Mucosa of stomach (tissue), 1 donor: ENCODE measurements at regions not wholly inside any gene's neighbourhood (a gene's known extent, or its start where the extent isn't known, plus 50 kb on each side); places are given as distances from the start of the nearest gene placed in this dataset.

Experiments
- H3K27me3 ChIP-seq: one replicate; pipeline ENCODE4 v1.7.0; 2013; ENCODE audit warnings: mild to moderate bottlenecking, low read length; ENCODE audit not compliant: control insufficient read depth, insufficient read depth
- H3K36me3 ChIP-seq: one replicate; pipeline ENCODE4 v1.7.0; 2013; ENCODE audit warnings: low read length; ENCODE audit not compliant: control insufficient read depth, insufficient read depth
- H3K4me1 ChIP-seq: one replicate; pipeline ENCODE4 v1.7.0; 2013; ENCODE audit warnings: mild to moderate bottlenecking, low read length; ENCODE audit not compliant: control insufficient read depth, insufficient read depth
- H3K4me3 ChIP-seq: one replicate; pipeline ENCODE4 v1.7.0; 2013; ENCODE audit warnings: low read length
- H3K9ac ChIP-seq: one replicate; pipeline ENCODE4 v1.7.0; 2013; ENCODE audit warnings: mild to moderate bottlenecking, low read length, moderate library complexity
- H3K9me3 ChIP-seq: one replicate; pipeline ENCODE4 v1.7.0; 2013; ENCODE audit warnings: mild to moderate bottlenecking, low read length, moderate library complexity; ENCODE audit not compliant: control insufficient read depth
- donor health status: Pancreatic carcinoma.

DNA sequence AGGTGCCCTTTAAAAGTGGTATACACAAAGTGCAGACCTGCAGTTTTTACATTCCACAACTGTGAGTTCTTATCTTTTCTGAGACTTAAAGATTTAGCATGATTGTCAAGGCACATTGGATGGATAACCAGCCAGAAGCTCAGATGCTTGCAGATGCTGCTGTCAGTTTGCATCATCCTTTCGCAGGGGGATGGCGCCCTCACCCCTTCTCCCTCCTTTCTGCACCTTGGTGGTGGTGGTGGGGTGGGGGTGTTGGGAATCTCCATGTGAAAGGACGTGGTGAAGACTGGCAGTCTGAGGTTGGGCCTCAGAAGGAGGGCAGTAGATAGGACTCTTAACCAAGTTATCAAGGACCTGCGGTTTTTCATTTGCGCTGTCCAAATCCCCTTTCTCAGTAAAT lies 309.6 kb upstream of the SEMA6D start:
- H3K9me3 ChIP-seq = no peaks in the 10 kb centered on the region
- H3K9ac ChIP-seq = no peak overlapping the region
- no peak overlapping the region for H3K4me3 ChIP-seq
- H3K27me3 ChIP-seq = no peaks in the 10 kb centered on the region
- no peaks in the 10 kb centered on the region for H3K36me3 ChIP-seq
- no peaks in the 10 kb centered on the region for H3K4me1 ChIP-seq

DNA sequence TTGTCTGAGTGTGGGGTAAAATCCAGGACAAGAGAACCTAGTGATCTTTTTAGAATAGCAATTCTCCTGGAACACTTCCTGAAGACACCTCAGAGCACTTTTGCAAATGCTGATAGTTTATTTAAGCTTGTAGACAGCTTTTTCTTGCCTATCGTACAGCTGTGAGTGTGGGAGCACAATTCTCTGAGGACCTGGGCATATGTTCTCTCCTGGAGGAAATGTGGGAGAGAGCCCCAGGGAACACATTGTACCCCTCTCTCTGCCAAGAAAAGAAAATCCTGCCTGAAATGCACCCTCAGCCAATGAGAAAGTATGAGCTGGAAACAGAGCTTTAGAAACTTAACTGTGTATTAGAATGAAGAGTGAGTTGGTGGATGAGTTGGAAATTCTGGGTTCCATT lies 308.3 kb upstream of the SEMA6D start:
- Histone ChIP-seq H3K4me3 (no peak overlapping the region), H3K4me1 (no peaks in the 10 kb centered on the region), H3K9ac (no peak overlapping the region), H3K36me3 (no peaks in the 10 kb centered on the region), H3K27me3 (no peaks in the 10 kb centered on the region), H3K9me3 (no peaks in the 10 kb centered on the region)

DNA sequence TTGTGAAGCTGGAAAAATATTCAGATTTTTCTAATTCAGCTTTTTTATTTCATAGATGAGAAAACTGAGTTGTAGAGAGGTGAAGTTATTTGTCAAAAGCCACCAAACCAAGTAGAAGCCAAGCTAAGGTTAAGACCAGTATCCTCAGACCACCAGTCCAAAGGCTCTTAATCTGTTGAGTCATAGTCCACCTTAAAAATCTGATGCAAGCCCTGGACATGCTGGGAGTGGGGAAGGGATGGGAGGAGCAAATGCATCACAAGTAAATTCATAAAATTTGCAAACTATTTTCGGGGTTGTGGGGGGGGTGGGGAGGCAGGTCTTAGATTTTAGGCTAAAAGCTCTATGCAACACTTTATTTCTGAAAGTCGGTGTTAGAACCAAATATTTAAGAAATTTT lies 307.7 kb upstream of the SEMA6D start:
- no peaks in the 10 kb centered on the region for H3K36me3 ChIP-seq
- no peak overlapping the region for H3K4me3 ChIP-seq
- no peaks in the 10 kb centered on the region for H3K27me3 ChIP-seq
- no peak overlapping the region for H3K9ac ChIP-seq
- no peaks in the 10 kb centered on the region for H3K4me1 ChIP-seq
- H3K9me3 ChIP-seq = no peaks in the 10 kb centered on the region

DNA sequence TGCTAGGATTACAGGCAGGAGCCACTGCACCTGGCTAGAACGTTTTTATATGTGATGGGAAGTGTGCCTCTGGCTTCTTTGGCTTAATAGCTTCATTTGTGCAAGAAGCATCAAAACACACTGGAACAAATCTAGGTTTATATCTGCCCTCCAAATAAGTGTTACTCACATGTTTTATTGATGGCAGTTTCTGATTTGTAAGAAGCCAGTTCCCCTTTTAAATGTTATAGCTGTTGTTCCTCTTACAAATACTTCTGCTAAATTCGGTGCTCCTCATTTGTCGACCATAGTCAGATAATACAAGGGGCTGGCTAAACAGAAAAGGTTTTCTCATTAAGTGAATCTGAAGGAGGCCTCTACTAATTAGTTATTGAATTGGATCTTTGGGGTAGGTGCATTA lies 307.1 kb upstream of the SEMA6D start:
- no peaks in the 10 kb centered on the region for H3K4me1 ChIP-seq

DNA sequence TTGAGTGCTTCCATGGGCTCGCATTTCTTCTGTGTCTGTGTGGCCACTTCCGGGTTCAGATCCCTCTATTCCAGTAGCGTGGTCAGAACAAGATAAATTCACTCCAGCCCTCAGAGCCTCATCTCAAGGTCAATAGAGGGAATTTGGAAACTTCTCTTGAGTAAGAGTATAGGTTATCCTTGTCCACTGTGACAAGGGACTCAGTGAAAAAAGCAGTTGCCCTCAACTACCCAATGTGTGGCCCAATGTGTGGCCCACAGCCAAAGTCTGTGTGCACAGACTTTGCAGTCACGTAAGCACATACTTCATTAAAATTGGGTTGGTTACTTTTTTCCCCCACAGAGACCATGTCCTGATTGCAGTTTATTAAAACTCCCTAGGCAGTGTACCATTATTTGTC lies 305.6 kb upstream of the SEMA6D start:
- no peaks in the 10 kb centered on the region for H3K27me3 ChIP-seq
- no peaks in the 10 kb centered on the region for H3K4me1 ChIP-seq
- no peak overlapping the region for H3K4me3 ChIP-seq
- H3K9ac ChIP-seq = no peak overlapping the region
- H3K9me3 ChIP-seq = no peaks in the 10 kb centered on the region
- no peaks in the 10 kb centered on the region for H3K36me3 ChIP-seq

More for the DNA sequence above, 307.1 kb upstream of the SEMA6D start:
- no peaks in the 10 kb centered on the region for H3K9me3 ChIP-seq
- H3K9ac ChIP-seq = no peak overlapping the region
- H3K4me3 ChIP-seq = no peak overlapping the region
- no peaks in the 10 kb centered on the region for H3K36me3 ChIP-seq
- no peaks in the 10 kb centered on the region for H3K27me3 ChIP-seq

DNA sequence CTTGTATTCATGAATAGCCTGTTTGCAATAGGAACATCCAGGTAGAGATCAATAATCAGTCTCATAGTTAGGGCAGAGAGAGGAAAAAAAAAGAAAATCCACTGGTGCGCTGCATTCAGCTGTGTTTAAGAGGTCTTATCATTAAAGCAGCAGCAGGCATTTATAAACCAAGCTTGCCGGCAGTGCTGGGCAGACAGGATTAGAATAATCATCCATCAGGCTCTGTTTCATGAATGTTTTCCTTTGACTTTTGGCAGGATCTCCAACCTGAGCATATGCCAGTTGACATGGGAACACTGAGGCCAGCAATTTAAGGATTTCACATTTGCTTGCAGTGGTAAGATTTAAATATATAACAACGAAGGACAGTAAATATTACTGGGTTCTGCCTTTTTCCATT lies 305.2 kb upstream of the SEMA6D start:
- no peaks in the 10 kb centered on the region for H3K36me3 ChIP-seq
- no peak overlapping the region for H3K9ac ChIP-seq
- H3K4me3 ChIP-seq = no peak overlapping the region
- H3K4me1 ChIP-seq = no peaks in the 10 kb centered on the region
- no peaks in the 10 kb centered on the region for H3K27me3 ChIP-seq
- H3K9me3 ChIP-seq = no peaks in the 10 kb centered on the region

DNA sequence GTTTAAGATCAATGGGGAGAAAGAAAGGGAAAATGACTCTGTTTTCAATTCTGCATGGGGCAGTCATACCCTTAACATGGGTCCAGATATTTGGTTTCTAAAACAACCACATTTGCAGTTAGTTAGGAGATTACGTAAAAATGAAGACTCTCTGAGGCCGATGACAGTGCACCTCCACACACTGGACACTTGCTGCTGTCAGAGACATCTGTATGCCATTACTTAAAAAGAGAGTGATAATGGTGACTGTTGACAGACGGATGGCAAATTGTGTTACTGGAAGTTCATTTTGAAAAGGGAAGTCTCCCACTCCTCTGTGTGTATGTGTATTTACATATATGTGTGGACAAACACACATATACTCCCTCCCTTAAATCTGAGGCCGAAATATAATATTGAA lies 304.5 kb upstream of the SEMA6D start:
- no peak overlapping the region for H3K9ac ChIP-seq
- no peaks in the 10 kb centered on the region for H3K4me1 ChIP-seq
- no peak overlapping the region for H3K4me3 ChIP-seq
- H3K27me3 ChIP-seq = no peaks in the 10 kb centered on the region
- H3K36me3 ChIP-seq = no peaks in the 10 kb centered on the region
- H3K9me3 ChIP-seq = no peaks in the 10 kb centered on the region

DNA sequence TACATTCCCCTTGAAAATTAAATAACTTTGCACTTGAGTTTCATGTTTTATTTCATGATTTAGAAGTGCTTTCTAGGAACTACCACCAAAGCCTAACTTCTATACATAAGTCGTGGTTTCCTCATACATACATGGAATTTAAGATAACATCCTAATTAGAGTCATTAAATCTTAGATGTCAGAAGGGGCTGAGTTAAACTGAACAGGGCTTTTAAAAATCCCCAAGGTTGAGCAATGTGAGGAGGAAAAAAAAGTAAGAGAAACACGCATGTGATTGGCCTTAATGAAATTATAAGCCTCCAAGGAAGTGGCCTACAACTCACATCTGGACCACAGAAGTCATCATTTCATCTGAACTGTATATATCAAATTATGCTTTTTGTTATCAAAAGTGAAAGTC lies 303.1 kb upstream of the SEMA6D start:
- Histone ChIP-seq H3K4me3 (no peak overlapping the region), H3K9ac (no peak overlapping the region), H3K9me3 (no peaks in the 10 kb centered on the region), H3K4me1 (no peaks in the 10 kb centered on the region), H3K27me3 (no peaks in the 10 kb centered on the region), H3K36me3 (no peaks in the 10 kb centered on the region)

DNA sequence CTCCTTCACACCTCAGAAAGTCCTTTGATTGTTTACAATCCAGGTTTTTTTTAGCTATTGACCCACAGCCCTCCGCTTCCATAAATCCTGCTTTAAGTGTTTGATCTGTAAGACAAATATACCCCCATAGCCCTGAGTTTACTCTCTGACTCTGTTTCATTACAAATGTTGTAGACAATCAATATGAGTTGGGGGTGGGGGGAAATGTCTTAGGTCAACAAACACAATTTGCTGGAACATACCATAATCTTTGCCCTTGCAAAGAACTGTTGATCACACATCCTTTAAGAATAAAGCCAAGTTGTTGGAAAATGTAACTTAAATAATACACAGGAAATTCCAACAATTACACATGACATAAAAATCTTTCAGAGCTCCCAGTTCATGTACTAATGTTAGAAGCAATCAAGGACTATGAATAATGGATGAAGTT lies 301.8 kb upstream of the SEMA6D start:
- Histone ChIP-seq H3K9me3 (no peaks in the 10 kb centered on the region), H3K27me3 (no peaks in the 10 kb centered on the region), H3K4me1 (no peaks in the 10 kb centered on the region), H3K9ac (no peak overlapping the region), H3K36me3 (no peaks in the 10 kb centered on the region), H3K4me3 (no peak overlapping the region)

DNA sequence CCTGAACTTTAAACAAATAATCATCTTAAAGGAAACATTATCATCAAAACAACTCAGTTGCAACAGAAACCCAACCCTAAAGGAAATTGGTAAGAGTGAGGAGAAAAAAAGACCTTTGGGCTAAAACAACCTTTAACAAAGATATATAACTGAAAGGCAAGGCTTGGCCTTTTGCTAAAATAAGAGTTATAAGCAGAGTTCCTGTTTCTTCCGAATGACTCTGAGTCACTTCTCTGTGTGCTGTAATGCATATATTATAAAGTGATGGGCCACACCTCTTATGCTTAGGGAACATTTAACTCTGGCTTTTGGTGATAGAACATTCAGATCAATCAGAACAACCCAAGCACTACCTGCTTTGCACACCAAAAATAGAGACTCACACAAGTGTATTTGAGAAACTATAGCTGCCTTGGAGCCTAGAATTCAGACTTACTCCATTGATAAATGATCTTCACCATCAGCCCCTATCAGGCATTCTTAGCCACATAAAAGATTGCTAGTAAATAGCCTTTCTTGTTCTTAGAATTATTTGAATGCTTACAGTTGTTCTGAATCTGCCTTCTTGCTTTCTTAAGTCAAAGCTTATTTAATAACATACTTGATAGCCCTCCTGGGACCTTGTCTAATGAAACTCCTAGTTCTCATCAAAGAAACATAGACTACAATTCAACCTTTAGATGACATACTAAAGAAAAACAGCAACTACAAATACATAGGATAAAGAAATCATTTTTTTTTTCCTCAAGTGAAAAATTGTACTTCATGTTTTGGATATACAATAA lies 294.2 kb upstream of the SEMA6D start:
- H3K4me1 ChIP-seq = no peaks in the 10 kb centered on the region
- H3K27me3 ChIP-seq = no peaks in the 10 kb centered on the region
- H3K9ac ChIP-seq = no peak overlapping the region
- H3K4me3 ChIP-seq = no peak overlapping the region
- H3K36me3 ChIP-seq = no peaks in the 10 kb centered on the region
- no peaks in the 10 kb centered on the region for H3K9me3 ChIP-seq

DNA sequence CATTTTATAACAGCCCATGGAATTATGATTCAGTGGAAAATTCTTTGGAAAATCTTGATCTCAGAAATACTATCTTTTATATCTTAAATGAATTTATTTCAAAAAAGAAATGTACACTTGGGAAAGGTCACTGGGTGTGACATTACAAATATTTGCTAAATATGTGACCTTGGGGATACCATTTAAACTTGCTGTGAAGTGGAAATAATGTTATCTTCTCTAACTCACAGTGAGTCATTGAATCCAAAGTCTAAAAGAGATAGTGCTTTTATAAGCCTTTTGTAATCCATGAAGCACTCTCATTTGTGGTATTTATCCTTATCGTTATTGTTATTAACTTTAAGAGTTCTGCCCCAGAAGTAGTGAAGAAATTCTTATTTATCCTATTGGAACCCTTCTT lies 289.8 kb upstream of the SEMA6D start:
- no peaks in the 10 kb centered on the region for H3K9me3 ChIP-seq
- H3K9ac ChIP-seq = no peak overlapping the region
- no peaks in the 10 kb centered on the region for H3K4me1 ChIP-seq
- H3K27me3 ChIP-seq = peaks cover 5% of the 10 kb centered on the region
- no peak overlapping the region for H3K4me3 ChIP-seq
- no peaks in the 10 kb centered on the region for H3K36me3 ChIP-seq

DNA sequence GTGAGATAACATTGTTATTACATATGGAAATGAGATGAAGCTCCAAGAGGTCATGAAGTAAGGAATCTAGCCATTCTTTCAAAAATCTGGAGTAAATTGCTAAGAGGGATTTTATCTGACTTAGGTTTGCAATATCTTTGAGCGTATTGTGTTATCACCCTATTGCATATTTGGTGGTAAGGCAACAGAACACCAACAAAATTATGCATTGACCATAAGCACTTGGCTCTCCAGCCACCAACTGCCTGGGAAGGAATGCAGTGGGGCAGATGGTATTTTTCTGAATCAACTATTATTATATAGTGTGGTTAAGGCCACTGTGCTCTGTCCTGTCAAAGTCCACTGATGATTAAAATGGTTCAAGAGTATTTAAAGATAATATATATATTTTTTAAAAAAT lies 287.9 kb upstream of the SEMA6D start:
- Histone ChIP-seq H3K9ac (no peak overlapping the region), H3K4me1 (no peaks in the 10 kb centered on the region), H3K4me3 (no peak overlapping the region), H3K27me3 (peaks cover 5% of the 10 kb centered on the region), H3K36me3 (no peaks in the 10 kb centered on the region), H3K9me3 (no peaks in the 10 kb centered on the region)

DNA sequence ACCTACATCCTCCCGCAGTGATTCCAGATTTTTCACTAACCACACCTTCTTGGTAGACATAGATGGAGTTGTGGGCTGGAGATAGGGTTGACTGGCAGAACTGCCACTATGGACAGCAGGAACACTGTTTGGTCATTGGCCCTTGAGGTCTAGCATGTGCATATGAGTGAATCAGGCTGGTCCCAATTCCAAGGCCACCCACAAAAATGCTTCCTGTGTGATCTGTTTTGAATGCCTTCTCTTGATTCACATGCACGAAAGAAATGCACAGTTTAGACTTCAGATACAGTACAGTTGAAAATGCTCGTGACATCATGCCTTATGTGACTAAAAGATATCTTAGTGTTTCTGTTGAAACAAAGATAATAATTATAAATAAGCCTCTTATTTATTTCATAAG lies 285.8 kb upstream of the SEMA6D start:
- Histone ChIP-seq H3K9me3 (no peaks in the 10 kb centered on the region), H3K36me3 (no peaks in the 10 kb centered on the region), H3K9ac (no peak overlapping the region), H3K4me1 (no peaks in the 10 kb centered on the region), H3K4me3 (no peak overlapping the region), H3K27me3 (peaks cover 5% of the 10 kb centered on the region)
